HG02763 (cell line): ENCODE measurements at regions not wholly inside any gene's neighbourhood (a gene's known extent, or its start where the extent isn't known, plus 50 kb on each side); places are given as distances from the start of the nearest gene placed in this dataset.
A peak's percentile ranks its signal among the peaks of the same experiment; 100 is the strongest.

Experiments used
- ATAC-seq: cut with Tn5 transposase; IDR thresholded peaks from one replicate; pipeline ENCODE4 v1.9.1; 2021; ENCODE audit warnings: mild to moderate bottlenecking, moderate library complexity; ENCODE audit not compliant: unreplicated experiment

GRCh38 chrX:14194711-14195110 lies 165.0 kb upstream of the GEMIN8 start:
- ATAC-seq = no peak

- ATAC-seq = no peak
Measured at GRCh38 chrX:14193547-14193946, 163.9 kb upstream of the GEMIN8 start.

- ATAC-seq = no peak
Measured at GRCh38 chrX:14173873-14174272, 144.2 kb upstream of the GEMIN8 start.

GRCh38 chrX:14164828-14165227 lies 135.1 kb upstream of the GEMIN8 start:
- ATAC-seq = no peak

- no peak for ATAC-seq
Measured at GRCh38 chrX:14125462-14125861, 95.8 kb upstream of the GEMIN8 start.

GRCh38 chrX:14124562-14124961 lies 94.9 kb upstream of the GEMIN8 start:
- ATAC-seq = no peak

GRCh38 chrX:14095702-14096101 lies 66.0 kb upstream of the GEMIN8 start:
- ATAC-seq = peak; percentile 82

- no peak for ATAC-seq
Measured at GRCh38 chrX:14094191-14094590, 64.5 kb upstream of the GEMIN8 start.

- ATAC-seq = no peak
Measured at GRCh38 chrX:14084466-14084865, 54.8 kb upstream of the GEMIN8 start.

GRCh38 chrX:14083783-14084182 lies 54.1 kb upstream of the GEMIN8 start:
- no peak for ATAC-seq

GRCh38 chrX:14079891-14080430 lies 50.3 kb upstream of the GEMIN8 start:
- ATAC-seq = no peak
